ENCODE measurements at regions not wholly inside any gene's neighbourhood (a gene's known extent, or its start where the extent isn't known, plus 50 kb on each side); places are given as distances from the start of the nearest gene placed in this dataset.

DNA sequence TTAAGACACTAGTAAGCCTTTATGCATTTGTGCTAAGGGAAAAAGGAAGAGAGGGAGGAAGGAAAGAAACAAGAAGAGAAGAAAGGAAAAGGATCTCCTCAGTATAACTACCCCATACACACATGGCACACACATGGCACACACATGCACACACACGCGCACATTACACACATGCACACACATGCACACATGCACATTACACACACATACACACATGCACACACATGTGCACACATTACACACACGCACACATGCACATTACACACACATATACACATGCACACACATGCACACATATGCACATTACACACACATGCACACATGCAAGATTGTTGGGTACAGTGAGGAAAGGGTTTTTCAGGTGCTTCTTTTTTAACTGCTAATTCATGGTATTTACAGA is 311.2 kb downstream of the SKIDA1 start:
- in situ Hi-C loops (cut with HindIII; ENCODE audit: low sequenced_read_pairs): loop anchor here (5.0 kb wide), 1 partner anchor 33 kb away; no protein-coding TSS in a partner anchor

DNA sequence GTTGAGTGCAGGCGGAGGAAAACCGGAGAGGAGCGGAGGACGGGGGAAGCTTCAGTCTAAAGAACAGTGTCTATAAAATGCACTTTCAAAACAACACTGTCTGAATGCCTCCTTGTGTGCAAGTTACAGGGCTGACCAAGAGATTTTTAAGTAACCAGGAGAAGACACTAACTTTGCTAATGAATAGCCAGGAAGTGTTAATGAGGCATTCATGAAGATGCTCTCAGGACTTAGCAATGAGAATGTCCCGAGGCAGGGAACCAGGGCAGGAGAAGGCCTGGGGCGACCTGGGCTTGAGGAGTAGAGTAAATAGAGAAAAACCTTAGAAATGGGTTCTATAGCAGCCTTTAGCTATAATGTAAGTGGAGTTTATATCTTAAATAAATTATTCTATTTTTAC is 312.1 kb downstream of the SKIDA1 start:
- in situ Hi-C loops (cut with HindIII; ENCODE audit: low sequenced_read_pairs): loop anchor here (5.0 kb wide), 1 partner anchor 34 kb away; no protein-coding TSS in a partner anchor

DNA sequence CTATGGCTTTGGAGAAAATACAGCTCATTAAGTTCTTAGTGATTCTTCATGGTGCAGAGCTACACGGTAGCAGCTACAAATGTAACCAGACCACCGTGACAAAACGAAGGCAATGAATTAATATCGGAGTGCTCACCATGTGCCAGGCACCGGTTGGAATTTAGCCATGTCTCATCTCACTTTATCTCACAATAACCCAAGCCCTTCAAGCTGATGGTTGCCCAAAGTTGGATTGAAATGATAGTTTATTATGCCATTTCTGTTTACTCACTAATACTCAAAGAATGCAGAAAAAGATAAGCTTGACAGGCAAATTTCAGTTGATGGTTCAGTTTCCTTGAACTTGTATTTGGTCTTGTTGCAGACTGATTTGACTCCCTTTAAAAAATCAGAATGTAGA is 312.6 kb downstream of the SKIDA1 start:
- in situ Hi-C loops (cut with HindIII; ENCODE audit: low sequenced_read_pairs): loop anchor here (5.0 kb wide), 1 partner anchor 34 kb away; no protein-coding TSS in a partner anchor

DNA sequence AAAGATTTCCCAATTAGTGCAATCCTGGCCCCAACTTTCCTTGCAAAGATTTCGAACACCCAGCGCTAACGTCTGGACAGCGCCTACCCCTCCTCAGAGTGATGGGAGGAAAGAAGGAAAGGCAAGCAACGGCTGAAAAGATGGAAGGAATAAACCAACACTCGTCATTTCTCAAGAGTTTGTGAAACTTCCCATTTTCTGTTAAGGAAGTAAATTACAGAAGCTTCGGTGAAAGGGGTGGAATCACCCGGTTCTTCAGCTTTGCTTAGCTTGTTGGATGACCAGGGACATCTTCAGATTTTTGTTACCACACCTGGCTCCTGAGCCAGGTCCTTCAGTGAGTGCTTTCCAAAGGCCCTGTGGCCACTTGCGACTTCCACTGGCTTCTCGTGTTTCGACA is 313.1 kb downstream of the SKIDA1 start:
- in situ Hi-C loops (cut with HindIII; ENCODE audit: low sequenced_read_pairs): loop anchor here (5.0 kb wide), 1 partner anchor 35 kb away; no protein-coding TSS in a partner anchor

DNA sequence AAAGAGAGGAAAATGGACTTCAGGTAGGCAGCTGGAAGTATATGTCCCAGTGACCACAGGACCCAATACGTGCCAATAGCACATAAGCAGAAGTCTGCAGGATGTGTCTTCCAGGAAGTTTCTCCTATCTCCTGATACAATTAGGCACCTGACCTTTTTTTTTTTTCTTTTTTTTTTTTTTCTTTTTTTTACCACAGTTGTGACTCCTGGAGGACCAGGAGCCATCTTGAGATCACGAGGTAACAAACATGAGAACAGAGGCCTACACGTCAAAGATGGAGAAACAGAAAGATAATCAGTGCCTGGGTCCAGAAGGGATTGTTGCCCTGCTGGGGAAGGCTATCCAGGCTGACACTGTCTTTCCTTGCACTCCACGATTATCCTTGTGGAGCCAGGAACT is 312.4 kb upstream of the NEBL start:
- in situ Hi-C loops (cut with HindIII; ENCODE audit: low sequenced_read_pairs): no loop called here

DNA sequence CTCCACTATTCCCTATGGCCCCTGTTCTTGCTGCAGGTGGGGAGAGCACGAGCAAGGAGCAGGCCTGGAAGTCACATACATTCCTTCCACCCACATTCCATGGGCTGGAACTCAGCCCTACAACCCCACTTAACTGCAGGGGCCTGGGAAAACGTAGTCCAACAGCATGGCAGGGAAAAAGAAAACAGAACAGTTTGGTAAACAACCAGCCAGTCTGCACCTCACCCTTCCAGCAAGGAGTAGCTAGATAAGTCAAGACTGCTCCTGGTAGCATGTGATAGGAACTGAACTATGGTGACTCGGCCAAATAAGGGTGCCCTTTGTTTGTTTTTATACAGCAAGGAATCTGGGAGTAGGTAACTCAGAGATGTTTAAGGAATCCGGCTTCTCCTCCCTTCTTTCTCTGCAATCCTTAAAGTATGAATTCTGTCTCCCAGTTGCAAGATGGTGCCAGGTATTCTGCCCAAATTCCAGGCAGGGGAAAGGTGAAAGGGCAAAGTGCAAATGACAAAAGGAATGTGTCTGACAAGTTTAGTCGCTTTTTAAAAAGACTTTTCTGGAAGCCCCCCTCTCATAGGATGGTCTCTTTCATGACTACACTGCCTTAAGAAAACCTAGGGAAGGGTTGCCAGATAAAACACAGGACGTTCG is 311.7 kb upstream of the NEBL start:
- in situ Hi-C loops (cut with HindIII; ENCODE audit: low sequenced_read_pairs): no loop called here

DNA sequence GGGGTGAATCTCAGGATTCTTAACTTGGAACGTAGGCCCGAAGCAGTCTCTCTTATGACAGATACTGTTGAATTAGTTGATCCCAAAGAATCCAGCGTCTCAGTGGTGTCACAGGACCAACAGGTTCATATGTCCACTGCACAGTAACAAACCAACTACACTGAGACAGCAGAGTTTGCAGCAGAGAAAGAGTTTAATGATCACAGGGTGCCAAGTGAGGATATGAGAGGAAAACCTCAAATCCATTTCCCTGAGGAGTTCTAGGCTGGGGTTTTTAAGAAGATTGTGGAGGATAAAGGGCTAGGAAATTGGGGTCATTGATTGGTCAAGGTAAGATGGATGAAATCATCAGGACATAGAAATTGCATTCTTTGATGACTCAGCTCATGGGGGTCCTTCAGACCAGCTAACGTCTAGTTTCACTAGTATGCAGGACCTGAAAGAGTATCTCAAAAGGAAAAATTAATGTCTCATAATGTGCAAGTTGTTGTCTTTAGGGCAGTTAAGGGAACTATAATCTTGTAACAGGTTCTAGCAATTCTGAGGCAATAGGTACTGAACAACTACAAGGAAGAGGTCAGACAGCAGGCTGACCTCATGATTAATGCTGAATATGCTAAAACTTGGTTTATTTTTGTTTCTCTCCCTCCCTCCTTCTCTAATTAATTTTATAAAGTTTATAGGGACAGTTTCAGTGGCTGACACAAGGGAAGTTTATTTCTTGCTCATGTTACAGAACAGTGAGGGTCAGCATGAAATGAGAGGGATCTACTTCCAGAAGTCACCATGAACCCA is 310.9 kb upstream of the NEBL start:
- in situ Hi-C loops (cut with HindIII; ENCODE audit: low sequenced_read_pairs): no loop called here

DNA sequence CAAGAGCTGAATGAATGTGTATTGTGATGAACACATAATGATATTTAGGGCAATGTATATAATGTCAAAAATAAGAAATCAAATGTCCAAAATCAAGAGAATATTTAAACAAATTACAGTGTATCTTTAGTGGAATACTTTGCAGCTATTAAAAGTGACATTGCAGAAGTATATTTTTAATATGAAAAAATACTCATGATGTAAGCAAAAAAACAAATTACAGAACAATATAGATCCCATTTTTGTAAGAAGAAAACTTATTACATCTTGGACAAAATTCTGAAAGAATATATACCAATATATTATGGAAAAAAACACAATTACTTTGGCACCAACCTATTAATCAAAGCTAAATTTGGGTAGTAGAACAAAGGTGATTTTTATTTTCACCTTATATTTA is 308.2 kb upstream of the NEBL start:
- in situ Hi-C loops (cut with HindIII; ENCODE audit: low sequenced_read_pairs): no loop called here

DNA sequence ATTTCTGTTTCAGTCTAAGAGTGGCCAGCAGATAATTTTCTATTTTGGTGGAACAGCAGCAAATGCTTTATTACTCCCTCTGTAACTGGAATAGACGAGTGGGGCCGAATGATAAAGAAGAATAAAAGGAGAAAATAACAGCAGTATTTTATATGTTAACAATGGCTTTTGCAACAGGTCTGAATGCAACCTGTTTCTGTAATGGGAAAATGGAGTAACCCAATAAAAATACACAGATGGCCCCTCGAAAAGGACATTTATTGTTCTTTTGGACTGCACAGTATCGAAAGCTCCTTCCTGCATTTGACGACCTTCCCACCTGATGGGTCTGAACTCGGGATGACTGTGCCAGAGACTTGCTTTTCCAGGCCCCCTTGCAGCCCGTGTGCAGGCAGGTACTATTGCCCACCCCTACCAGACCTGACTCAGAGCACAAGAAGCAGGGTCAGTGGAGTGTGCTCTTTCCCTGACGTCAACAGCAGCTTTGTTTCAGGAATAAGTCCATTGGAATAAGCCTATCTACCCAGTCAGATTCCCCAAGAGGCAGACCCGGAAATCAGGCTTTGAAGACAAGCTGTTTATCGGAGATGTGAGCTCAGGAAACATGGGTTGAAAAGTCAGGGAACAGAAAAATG is 306.5 kb upstream of the NEBL start:
- in situ Hi-C loops (cut with HindIII; ENCODE audit: low sequenced_read_pairs): no loop called here

DNA sequence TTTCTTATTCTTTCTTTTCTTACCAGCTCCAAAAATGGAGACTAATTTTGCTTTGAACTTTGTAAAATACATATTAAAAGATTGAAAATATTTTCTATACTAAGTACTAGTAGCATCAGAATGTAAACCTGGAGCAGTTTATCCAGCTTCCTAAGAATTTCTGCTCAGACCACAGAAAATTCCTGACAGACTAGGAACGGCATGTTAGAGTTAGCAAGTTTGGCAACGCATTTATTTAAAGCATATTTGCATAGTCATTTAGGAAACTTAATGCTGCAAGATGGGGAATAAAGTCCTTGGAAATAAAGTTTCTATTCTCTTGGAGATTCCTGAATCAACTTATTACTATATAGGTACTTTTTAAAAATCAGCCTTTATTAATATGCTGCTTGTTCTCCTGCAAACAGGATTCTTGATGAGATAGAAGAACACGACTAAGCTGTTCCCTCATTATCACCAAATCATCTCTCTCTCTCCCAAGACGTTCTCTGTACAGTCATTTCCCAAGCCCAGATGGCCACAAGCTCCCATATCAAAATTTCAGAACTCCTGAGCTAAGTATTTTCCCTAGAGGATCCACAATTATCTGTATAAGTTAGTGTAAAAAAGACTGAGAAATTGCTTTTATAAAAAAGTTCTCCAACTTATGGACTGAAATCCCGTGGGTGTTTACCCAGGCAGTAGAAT is 305.8 kb upstream of the NEBL start:
- in situ Hi-C loops (cut with HindIII; ENCODE audit: low sequenced_read_pairs): no loop called here

DNA sequence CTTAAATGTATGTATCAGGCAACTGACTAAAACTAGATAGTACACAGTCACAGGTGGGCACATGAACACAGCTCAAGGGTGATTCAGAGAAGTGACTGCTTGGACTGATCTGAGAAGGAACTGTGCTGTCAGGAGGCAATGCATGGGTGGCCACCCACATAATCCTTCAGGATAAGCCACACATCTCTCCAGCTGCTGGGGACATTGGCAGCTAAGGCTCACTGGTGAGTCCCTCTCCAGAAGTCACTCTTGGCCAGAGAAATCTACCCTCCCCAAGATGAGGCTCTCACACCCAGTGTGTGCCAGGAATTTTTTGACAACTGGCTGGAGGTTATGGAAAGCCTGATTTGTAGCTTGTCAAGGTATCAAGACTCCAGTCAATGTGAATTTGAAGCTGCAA is 302.4 kb upstream of the NEBL start:
- in situ Hi-C loops (cut with HindIII; ENCODE audit: low sequenced_read_pairs): no loop called here

DNA sequence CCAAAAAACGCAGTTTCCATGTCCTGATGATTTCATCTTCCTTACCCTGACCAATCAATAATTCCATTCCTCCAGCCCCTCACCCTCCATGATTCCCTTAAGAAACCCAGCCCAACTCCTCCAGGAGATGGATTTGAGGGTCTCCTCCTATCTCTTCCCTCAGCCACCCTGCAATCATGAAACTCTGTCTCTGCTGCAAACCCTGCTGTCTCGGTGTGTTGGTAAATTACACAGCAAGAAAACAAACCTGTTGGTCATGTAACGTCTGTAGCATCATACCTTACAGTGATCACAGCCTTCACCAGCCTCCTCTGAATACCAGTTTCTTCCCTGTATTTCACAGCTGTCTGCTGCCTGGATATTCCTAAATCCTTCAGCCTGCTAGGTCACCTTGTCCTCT is 300.7 kb upstream of the NEBL start:
- in situ Hi-C loops (cut with HindIII; ENCODE audit: low sequenced_read_pairs): no loop called here

DNA sequence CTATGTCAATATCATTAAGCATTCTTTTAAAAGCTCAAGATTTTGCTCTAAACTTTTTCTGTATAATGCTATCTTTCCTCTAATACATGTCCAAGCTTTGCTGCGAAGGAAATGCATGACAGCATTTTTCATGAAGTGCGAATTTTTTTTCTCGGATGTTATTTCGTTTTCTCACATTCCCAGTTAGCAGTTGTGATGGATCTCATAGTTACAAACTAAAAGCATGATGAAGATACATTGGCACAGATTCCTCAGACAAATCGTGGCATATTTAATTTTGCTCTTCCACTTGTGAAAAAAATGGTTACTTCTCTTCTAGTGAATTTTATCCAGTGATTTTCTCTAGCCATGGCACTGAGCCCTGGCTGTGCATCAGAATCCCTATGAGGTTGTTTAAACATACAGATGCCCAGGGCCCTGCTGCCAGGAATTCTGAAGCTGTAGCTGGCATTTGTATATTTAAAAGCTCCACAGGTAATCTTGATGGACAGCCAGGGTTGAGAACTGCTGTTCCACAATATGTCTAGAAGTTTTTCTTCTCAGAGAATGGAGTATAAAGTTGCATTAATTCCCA is 299.8 kb upstream of the NEBL start:
- in situ Hi-C loops (cut with HindIII; ENCODE audit: low sequenced_read_pairs): no loop called here

DNA sequence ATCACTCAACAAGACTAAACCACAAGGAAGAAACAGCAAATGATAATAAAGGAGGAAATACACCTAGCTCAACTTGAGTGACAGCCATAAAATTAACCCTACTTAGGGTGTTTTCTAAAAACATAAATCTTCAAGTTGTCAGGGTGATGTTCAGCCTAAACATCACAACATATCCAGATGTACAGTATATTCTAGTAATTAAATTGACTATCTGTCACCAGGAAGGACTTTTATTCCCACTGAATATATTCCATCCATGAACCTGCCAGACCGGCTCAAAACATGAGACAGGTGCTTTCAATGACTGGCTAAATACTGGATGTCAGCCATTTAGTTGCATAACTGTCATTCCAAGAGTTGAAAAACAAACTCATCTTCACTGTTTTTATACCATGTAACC is 298.1 kb upstream of the NEBL start:
- in situ Hi-C loops (cut with HindIII; ENCODE audit: low sequenced_read_pairs): no loop called here

DNA sequence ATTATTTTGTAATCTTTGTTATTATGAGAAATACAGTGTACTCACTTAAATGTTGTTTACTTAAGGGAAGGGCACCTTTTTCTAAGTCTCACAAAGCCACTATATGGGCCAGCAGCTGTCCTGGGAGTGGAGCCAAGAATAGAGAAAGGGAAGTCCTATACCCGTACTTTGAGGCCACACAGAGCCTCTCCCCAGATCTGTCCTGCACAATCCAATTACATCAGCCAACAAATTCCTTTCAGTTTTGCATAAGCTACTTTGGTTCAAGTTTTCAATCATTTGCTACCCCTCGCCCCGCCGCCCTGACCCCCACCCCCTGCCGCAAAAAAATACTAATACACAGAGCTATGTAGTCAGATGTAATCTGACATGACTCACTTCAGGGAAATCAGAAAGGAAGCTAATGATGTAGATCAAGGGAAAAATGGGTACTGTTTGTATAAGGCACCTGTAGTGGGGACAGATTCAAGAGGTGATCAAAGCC is 297.4 kb upstream of the NEBL start:
- in situ Hi-C loops (cut with HindIII; ENCODE audit: low sequenced_read_pairs): no loop called here

DNA sequence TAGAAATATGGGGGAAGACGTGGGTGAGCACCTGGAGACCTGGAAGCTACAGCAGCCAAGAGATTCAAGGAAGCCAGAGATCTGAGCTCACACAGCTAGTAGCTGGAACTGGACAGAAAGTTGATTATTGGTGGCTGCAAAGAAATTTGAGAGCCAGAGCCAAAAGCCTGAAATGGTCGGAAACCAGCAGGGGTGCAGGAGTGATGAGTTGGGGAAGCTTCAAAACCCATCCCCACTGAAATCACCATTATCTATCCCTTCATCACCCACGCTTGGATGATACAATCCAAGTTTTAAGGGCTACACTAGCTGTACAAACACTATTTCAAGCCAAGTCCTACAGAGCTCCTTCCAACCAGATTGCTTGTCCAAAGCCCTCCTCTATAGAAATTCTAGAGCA is 296.1 kb upstream of the NEBL start:
- in situ Hi-C loops (cut with HindIII; ENCODE audit: low sequenced_read_pairs): no loop called here

DNA sequence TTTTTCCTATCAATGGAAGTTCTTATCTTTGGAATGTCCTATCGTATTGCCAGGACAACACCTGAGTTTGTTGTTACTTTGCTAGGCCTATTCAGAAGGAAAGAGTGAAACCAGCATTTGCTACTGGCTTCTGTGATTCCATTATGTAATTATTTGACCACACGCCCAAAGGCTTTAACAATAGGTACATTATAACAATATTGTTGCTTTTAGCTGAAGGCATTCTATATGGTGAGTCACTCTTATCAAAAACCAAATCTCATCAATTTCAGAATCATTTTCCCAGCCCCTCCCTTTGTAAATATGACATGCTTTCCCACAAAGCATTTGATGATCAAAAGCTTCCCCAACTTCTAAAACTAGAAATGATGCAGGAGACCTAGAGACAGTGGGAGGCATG is 294.4 kb upstream of the NEBL start:
- in situ Hi-C loops (cut with HindIII; ENCODE audit: low sequenced_read_pairs): no loop called here

DNA sequence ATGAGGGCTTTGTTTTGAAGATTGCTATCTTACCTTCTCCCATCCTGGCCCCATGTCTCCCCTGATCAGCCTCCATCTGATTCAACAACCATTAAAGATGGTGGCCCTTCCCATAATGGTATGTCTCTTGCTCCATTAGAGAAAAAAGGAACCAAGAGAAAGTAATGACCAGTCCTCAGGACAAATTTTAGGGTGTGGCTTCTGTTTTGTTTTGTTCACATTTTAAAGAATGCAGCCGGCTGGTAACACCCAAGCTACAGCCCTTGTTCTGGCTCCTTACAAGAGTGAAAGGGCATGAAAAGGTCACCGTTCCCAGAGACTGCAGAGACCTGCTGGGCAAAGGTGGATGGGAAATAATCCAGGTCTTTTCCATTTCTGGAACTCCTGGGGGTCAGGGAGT is 287.9 kb upstream of the NEBL start:
- in situ Hi-C loops (cut with HindIII; ENCODE audit: low sequenced_read_pairs): no loop called here

DNA sequence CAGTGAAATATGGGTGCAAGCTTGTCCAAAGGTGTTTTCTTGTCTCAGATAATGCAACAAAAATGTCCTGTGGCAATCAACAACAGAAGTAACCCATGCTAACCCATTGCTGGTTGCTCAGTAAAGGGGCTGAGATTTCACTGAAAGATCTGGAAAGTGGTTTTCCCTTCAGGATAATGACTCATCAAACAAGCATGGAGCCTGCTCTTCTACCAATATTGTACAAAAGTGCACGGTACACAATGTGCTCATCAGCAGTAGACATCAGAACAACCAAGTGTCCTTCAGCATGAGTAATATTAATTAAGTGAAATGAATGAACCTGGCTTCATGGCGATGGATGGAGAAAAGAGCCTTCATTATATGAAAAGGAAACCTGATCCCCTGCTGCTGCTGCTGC is 287.1 kb upstream of the NEBL start:
- in situ Hi-C loops (cut with HindIII; ENCODE audit: low sequenced_read_pairs): no loop called here

DNA sequence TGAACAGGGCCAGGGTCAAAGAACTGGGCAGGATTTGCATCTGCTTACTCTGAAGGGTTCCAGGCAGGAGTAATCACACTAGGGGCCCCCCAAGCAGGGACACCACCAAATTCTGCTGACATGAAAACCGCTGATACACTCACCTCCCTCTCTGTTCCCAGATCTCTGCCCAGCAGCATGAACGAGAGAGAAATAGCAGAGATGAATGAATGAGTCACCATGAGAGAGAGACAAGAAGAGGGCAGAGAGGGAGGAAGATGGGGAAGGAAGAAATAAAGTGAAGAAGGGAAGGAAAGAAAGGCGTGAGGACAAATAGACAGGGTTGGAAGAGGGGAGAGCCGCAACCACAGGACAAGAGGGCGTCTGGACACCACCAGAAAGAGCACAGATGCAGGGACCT is 285.9 kb upstream of the NEBL start:
- in situ Hi-C loops (cut with HindIII; ENCODE audit: low sequenced_read_pairs): no loop called here

DNA sequence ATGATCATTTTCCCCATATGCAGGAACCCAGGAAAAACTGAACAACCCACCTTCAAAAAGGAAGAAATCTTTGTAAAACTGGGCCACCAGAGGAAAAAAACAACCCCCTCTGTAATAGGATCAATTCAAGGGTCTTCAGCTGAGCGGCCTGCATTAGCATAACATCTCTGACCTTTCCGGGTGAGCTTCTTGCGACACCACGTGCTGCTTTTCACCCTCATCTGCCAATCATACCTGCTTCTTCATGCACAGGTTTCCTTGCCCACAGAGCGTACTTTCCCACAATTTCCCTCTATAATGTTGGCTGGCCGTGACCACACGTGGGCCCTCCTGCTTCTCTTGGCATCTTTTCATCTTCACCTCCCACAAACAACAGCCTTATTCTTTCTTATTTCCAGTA is 284.3 kb upstream of the NEBL start:
- in situ Hi-C loops (cut with HindIII; ENCODE audit: low sequenced_read_pairs): no loop called here

All from endothelial cell of hepatic sinusoid (primary cell).